SU-DHL-6 (cell line): ENCODE measurements at regions not wholly inside any gene's neighbourhood (a gene's known extent, or its start where the extent isn't known, plus 50 kb on each side); places are given as distances from the start of the nearest gene placed in this dataset.

Experiments used
- EZH2phosphoT487 ChIP-seq: fragments of 200-600 bp; sonication (generic), shearing (Covaris generic); conservative IDR thresholded peaks from 2 replicates; pipeline ENCODE4 v1.6.1; 2018; ENCODE audit warnings: mild to moderate bottlenecking, antibody characterized with exemption, low read length, moderate library complexity, mixed read lengths
- TF ChIP-seq, protein P1 (sequence below): fragments of 200-600 bp; sonication (generic); IDR thresholded peaks from one replicate; pipeline ENCODE4 v1.5.1; 2017; ENCODE audit warnings: antibody characterized with exemption, mild to moderate bottlenecking, low read length, moderate library complexity; ENCODE audit not compliant: insufficient read depth, poor library complexity, severe bottlenecking

DNA sequence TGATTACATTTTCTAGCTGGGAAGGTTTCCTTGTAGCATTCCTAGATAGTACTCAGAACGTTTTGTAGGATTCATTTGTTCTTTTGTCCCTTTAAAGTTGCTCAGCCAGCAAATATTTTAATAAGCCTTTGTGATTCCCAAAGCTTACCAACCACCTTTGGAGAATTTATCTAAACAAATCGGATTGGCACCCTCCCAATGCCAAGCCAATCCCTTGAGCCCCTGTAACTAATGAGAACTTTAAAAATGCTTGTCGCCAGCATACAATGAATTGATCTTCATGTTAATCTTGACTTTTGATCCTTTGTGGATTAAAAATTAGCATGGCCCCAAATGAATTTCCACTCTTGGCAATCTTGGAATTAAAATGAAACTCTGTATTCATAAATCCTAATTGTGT is 559.5 kb downstream of the UTRN start:
- TF ChIP-seq, protein P1, sequence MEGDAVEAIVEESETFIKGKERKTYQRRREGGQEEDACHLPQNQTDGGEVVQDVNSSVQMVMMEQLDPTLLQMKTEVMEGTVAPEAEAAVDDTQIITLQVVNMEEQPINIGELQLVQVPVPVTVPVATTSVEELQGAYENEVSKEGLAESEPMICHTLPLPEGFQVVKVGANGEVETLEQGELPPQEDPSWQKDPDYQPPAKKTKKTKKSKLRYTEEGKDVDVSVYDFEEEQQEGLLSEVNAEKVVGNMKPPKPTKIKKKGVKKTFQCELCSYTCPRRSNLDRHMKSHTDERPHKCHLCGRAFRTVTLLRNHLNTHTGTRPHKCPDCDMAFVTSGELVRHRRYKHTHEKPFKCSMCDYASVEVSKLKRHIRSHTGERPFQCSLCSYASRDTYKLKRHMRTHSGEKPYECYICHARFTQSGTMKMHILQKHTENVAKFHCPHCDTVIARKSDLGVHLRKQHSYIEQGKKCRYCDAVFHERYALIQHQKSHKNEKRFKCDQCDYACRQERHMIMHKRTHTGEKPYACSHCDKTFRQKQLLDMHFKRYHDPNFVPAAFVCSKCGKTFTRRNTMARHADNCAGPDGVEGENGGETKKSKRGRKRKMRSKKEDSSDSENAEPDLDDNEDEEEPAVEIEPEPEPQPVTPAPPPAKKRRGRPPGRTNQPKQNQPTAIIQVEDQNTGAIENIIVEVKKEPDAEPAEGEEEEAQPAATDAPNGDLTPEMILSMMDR, result no peak
- TF ChIP-seq EZH2phosphoT487, result no peak
